Hepatocyte (in vitro differentiated cells): ENCODE measurements at regions not wholly inside any gene's neighbourhood (a gene's known extent, or its start where the extent isn't known, plus 50 kb on each side); places are given as distances from the start of the nearest gene placed in this dataset.

Experiments used
- DNase-seq: peaks from one replicate; pipeline ENCODE4 v3.0.0-alpha.2; 2016; ENCODE audit warnings: low spot score
- H2AFZ ChIP-seq: fragments of 200-600 bp; sonication (generic); 2 replicates; pipeline ENCODE4 v1.6.0; 2016; ENCODE audit warnings: antibody characterized with exemption, mild to moderate bottlenecking
- H3K27ac ChIP-seq: fragments of 200-600 bp; sonication (generic); 2 replicates; pipeline ENCODE4 v1.5.1; 2016; ENCODE audit warnings: mild to moderate bottlenecking
- H3K27me3 ChIP-seq: fragments of 200-600 bp; sonication (generic); 2 replicates; pipeline ENCODE4 v1.6.1; 2016
- H3K36me3 ChIP-seq: fragments of 200-600 bp; sonication (generic); replicated peaks from 2 replicates; pipeline ENCODE4 v1.5.1; 2016; ENCODE audit warnings: low read depth; ENCODE audit not compliant: insufficient read depth
- H3K4me1 ChIP-seq: fragments of 200-600 bp; sonication (generic); 2 replicates; pipeline ENCODE4 v1.5.1; 2016; ENCODE audit warnings: mild to moderate bottlenecking, moderate library complexity; ENCODE audit not compliant: insufficient read depth
- H3K4me2 ChIP-seq: fragments of 200-600 bp; sonication (generic); 2 replicates; pipeline ENCODE4 v1.6.0; 2016
- H3K4me3 ChIP-seq: fragments of 200-600 bp; sonication (generic); 2 replicates; pipeline ENCODE4 v1.5.1; 2016; ENCODE audit warnings: mild to moderate bottlenecking
- H3K79me2 ChIP-seq: fragments of 200-600 bp; sonication (generic); 2 replicates; pipeline ENCODE4 v1.6.0; 2017; ENCODE audit warnings: mild to moderate bottlenecking
- H3K9me2 ChIP-seq: fragments of 200-600 bp; sonication (generic); replicated peaks from 2 replicates; pipeline ENCODE4 v1.6.0; 2017; ENCODE audit warnings: mild to moderate bottlenecking; ENCODE audit not compliant: insufficient read depth
- H3K9me3 ChIP-seq: fragments of 200-600 bp; sonication (generic); 2 replicates; pipeline ENCODE4 v1.5.1; 2016; ENCODE audit warnings: low read depth, mild to moderate bottlenecking
- H4K20me1 ChIP-seq: fragments of 200-600 bp; sonication (generic); 2 replicates; pipeline ENCODE4 v1.6.0; 2016; ENCODE audit warnings: mild to moderate bottlenecking; ENCODE audit not compliant: insufficient read depth, poor library complexity, severe bottlenecking
- CTCF ChIP-seq: fragments of 200-600 bp; sonication (generic); IDR thresholded peaks from 2 replicates; pipeline ENCODE4 v1.5.1; 2016; ENCODE audit warnings: antibody characterized with exemption, mild to moderate bottlenecking; ENCODE audit not compliant: poor library complexity
- EZH2 ChIP-seq: fragments of 200-600 bp; sonication (generic); IDR thresholded peaks from 2 replicates; pipeline ENCODE4 v1.6.1; 2016; ENCODE audit warnings: antibody characterized with exemption, mild to moderate bottlenecking, borderline replicate concordance
- EZH2phosphoT487 ChIP-seq: fragments of 200-600 bp; sonication (generic); IDR thresholded peaks from one replicate; pipeline ENCODE4 v1.6.1; 2018; ENCODE audit warnings: antibody characterized with exemption, mild to moderate bottlenecking, low read depth, moderate library complexity; ENCODE audit not compliant: unreplicated experiment, severe bottlenecking
- WGBS: methylation state at CpG from one replicate; pipeline ENCODE4 v1.1.6; 2016; ENCODE audit warnings: low lambda C conversion rate; ENCODE audit errors: missing lambda C conversion rate; 5-methylcytosine and 5-hydroxymethylcytosine counted together

GRCh38 chrX:94123062-94123461 is 449.1 kb downstream of the FAM133A start:
- Histone ChIP-seq H3K9me3 (no peaks in the 10 kb centered on the region), H3K36me3 (no peaks in the 10 kb centered on the region), H3K27me3 (no peaks in the 10 kb centered on the region), H3K4me2 (no peak overlapping the region), H3K79me2 (no peaks in the 10 kb centered on the region), H3K9me2 (no peaks in the 10 kb centered on the region), H3K27ac (no peak overlapping the region), H3K4me1 (no peaks in the 10 kb centered on the region), H4K20me1 (no peaks in the 10 kb centered on the region), H3K4me3 (no peak overlapping the region), H2AFZ (no peak overlapping the region)
- TF ChIP-seq EZH2phosphoT487 (no peak), EZH2 (no peak), CTCF (no peak)
- WGBS: 98% methylated on average over 2 of the region's 2 CpGs
- DNase-seq: no peak

- Histone ChIP-seq H4K20me1 (no peaks in the 10 kb centered on the region), H3K36me3 (no peaks in the 10 kb centered on the region), H3K27ac (no peak overlapping the region), H3K27me3 (no peaks in the 10 kb centered on the region), H3K79me2 (no peaks in the 10 kb centered on the region), H3K9me3 (no peaks in the 10 kb centered on the region), H3K4me3 (no peak overlapping the region), H3K9me2 (no peaks in the 10 kb centered on the region), H3K4me2 (no peak overlapping the region), H2AFZ (no peak overlapping the region), H3K4me1 (no peaks in the 10 kb centered on the region)
- TF ChIP-seq EZH2 (no peak), EZH2phosphoT487 (no peak), CTCF (no peak)
- no peak for DNase-seq
- WGBS: 89% methylated on average over 2 of the region's 2 CpGs
These were observed 489.0 kb downstream of the FAM133A start for GRCh38 chrX:94162971-94163370.

- WGBS: 65% methylated on average over 9 of the region's 9 CpGs
- Histone ChIP-seq H4K20me1 (no peaks in the 10 kb centered on the region), H3K9me3 (no peaks in the 10 kb centered on the region), H3K36me3 (no peaks in the 10 kb centered on the region), H2AFZ (no peak overlapping the region), H3K4me1 (no peaks in the 10 kb centered on the region), H3K27me3 (no peaks in the 10 kb centered on the region), H3K79me2 (no peaks in the 10 kb centered on the region), H3K27ac (no peak overlapping the region), H3K4me3 (no peak overlapping the region), H3K4me2 (no peak overlapping the region), H3K9me2 (no peaks in the 10 kb centered on the region)
- DNase-seq: peak; percentile 30
- no peak for TF ChIP-seq EZH2phosphoT487
- TF ChIP-seq CTCF: no peak
- TF ChIP-seq EZH2: no peak
These were observed 504.3 kb downstream of the FAM133A start for GRCh38 chrX:94178145-94178788.

- Histone ChIP-seq H2AFZ (no peak overlapping the region), H4K20me1 (no peaks in the 10 kb centered on the region), H3K4me2 (no peak overlapping the region), H3K9me3 (no peaks in the 10 kb centered on the region), H3K9me2 (no peaks in the 10 kb centered on the region), H3K27me3 (no peaks in the 10 kb centered on the region), H3K36me3 (no peaks in the 10 kb centered on the region), H3K79me2 (no peaks in the 10 kb centered on the region), H3K27ac (no peak overlapping the region), H3K4me3 (no peak overlapping the region), H3K4me1 (no peaks in the 10 kb centered on the region)
- DNase-seq: no peak
- 48% methylated on average over 7 of the region's 7 CpGs for WGBS
- TF ChIP-seq EZH2phosphoT487: no peak
- no peak for TF ChIP-seq CTCF
- no peak for TF ChIP-seq EZH2
These were observed 530.5 kb downstream of the FAM133A start for GRCh38 chrX:94204524-94204923.
